ENCODE measurements at regions not wholly inside any gene's neighbourhood (a gene's known extent, or its start where the extent isn't known, plus 50 kb on each side); places are given as distances from the start of the nearest gene placed in this dataset.

DNA sequence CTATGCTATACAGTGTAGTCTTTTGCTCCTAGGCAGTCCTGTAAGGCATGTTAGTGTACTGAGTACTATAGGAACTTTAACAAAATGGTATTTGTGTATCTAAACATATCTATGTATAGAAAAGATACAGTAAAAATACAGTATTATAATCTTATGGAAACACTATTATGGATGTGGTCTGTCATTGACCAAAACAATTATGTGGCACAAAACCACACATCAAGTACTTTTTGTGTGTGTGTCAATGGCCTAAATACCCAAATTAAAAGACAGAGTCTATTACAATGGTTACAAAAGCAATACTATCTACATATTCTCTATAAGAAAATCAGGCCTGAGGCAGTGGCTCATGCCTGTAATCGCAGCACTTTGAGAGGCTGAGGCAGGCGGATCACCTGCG is 610.2 kb upstream of the NDST4 start:
- H3K27me3 ChIP-seq: no peaks in the 10 kb centered on the region
- no peak overlapping the region for H3K4me3 ChIP-seq
- intact Hi-C loops (cut with DNase I; ENCODE audit: low total_unique reads): no loop called here
- TF ChIP-seq, protein P1, sequence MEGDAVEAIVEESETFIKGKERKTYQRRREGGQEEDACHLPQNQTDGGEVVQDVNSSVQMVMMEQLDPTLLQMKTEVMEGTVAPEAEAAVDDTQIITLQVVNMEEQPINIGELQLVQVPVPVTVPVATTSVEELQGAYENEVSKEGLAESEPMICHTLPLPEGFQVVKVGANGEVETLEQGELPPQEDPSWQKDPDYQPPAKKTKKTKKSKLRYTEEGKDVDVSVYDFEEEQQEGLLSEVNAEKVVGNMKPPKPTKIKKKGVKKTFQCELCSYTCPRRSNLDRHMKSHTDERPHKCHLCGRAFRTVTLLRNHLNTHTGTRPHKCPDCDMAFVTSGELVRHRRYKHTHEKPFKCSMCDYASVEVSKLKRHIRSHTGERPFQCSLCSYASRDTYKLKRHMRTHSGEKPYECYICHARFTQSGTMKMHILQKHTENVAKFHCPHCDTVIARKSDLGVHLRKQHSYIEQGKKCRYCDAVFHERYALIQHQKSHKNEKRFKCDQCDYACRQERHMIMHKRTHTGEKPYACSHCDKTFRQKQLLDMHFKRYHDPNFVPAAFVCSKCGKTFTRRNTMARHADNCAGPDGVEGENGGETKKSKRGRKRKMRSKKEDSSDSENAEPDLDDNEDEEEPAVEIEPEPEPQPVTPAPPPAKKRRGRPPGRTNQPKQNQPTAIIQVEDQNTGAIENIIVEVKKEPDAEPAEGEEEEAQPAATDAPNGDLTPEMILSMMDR (IDR thresholded peaks at IDR 0.05): no peak
- TF ChIP-seq POLR2A (IDR thresholded peaks at IDR 0.05): no peak
- H3K4me1 ChIP-seq: no peaks in the 10 kb centered on the region
- H3K36me3 ChIP-seq: no peaks in the 10 kb centered on the region
- DNase-seq: no peak
- H3K9me3 ChIP-seq: no peaks in the 10 kb centered on the region
- H3K27ac ChIP-seq: no peak overlapping the region

DNA sequence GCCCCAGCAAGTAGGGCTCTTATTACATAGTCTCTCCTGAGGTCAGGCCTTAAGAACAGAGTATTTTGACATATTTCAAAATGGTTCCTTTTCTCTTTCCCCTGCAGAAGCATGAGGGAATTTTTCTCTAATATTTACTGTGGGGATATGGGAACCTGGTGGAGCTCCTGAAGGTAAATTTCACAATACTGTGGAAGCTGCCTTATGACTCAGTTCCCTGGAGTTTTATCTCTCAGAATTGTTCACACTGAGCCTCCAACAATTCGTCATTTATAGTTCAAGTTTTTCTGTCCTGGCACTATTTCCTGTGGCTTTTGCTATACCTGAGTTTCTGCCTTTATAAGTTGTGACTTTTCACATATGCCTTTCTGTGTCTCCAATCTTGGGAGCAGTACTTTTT is 607.2 kb upstream of the NDST4 start:
- Histone ChIP-seq H3K27me3 (no peaks in the 10 kb centered on the region), H3K4me3 (no peak overlapping the region), H3K9me3 (no peaks in the 10 kb centered on the region), H3K36me3 (no peaks in the 10 kb centered on the region), H3K4me1 (no peaks in the 10 kb centered on the region), H3K27ac (no peak overlapping the region)
- no peak for DNase-seq
- intact Hi-C loops (cut with DNase I; ENCODE audit: low total_unique reads): no loop called here
- TF ChIP-seq, protein P1 (IDR thresholded peaks at IDR 0.05): no peak
- TF ChIP-seq POLR2A (IDR thresholded peaks at IDR 0.05): no peak

DNA sequence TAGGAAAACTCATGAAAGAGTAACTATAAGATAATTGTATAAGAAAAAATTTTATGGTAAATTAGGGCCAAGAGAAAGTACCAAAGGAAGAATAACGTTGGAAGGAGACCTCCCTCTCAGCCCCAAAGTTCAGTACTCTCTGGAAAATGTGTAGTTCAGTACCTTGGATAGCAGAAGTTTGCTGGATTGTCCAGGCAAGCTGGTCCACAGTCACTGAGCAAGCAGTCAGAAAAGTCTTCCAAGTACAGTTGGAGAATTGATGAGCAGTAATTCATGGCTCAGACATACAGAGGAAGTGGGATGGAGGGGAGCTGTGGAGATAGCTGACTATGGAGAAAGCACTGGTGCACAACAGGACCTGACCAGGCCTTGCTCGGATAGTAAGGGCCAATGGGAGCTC is 598.2 kb upstream of the NDST4 start:
- intact Hi-C loops (cut with DNase I; ENCODE audit: low total_unique reads): no loop called here
- Histone ChIP-seq H3K4me1 (no peaks in the 10 kb centered on the region), H3K4me3 (no peak overlapping the region), H3K27me3 (no peaks in the 10 kb centered on the region), H3K27ac (no peak overlapping the region), H3K36me3 (no peaks in the 10 kb centered on the region), H3K9me3 (no peaks in the 10 kb centered on the region)
- DNase-seq: no peak
- TF ChIP-seq, protein P1 (IDR thresholded peaks at IDR 0.05): no peak
- TF ChIP-seq POLR2A (IDR thresholded peaks at IDR 0.05): no peak

DNA sequence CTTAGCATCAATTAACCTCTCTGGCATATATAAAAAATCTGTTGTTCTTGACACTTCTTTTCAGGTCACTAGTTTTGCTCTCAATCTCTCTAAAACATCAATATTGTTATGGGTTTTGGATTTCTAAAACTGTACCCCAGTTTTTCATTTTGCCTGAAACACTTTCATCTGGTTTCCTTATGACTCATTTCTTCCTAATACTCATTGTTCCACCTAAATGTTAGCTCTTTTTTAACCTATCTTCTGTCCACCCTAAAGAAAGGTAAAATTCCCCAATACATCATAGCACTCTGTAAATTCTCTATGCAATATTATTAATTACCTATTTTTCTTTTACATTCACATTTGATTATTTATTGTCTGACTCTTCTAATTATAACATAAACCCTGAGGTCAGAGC is 575.5 kb upstream of the NDST4 start:
- Histone ChIP-seq H3K36me3 (no peaks in the 10 kb centered on the region), H3K9me3 (no peaks in the 10 kb centered on the region), H3K27me3 (peaks cover 0 to 4% of the 10 kb centered on the region in 2 donors), H3K27ac (no peak overlapping the region), H3K4me3 (no peak overlapping the region), H3K4me1 (no peaks in the 10 kb centered on the region)
- intact Hi-C loops (cut with DNase I; ENCODE audit: low total_unique reads): no loop called here
- no peak for DNase-seq
- TF ChIP-seq POLR2A (IDR thresholded peaks at IDR 0.05): no peak
- TF ChIP-seq, protein P1 (IDR thresholded peaks at IDR 0.05): no peak

DNA sequence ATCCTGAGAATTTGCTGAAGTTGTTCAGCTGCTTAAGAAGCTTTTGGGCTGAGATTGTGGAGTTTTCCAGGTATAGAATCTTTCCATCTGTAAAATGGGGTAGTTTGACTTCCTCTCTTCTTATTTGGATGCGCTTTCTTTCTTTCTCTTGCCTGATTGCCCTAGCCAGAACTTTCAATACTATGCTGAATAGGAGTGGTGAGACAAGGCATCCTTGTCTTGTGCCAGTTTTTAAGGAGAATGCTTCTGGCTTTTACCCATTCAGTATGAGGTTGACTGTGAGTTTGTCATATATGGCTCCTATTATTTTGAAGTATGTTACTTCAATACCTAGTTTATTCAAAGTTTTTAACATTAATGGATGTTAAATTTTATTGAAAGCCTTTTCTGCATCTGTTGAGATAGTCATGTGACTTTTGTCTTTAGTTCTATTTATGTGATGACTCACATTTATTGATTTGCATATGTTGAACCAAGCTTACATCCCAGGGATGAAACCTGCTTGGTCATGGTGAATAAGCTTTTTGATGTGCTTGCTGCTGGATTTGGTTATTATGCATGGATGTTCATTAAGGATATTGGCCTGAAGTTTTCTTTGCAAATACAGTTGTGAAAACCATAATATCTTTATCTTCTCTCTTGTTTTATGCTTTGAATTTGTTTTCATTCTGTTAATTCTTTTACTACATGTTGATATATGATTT is 573.8 kb upstream of the NDST4 start:
- Histone ChIP-seq H3K9me3 (no peaks in the 10 kb centered on the region), H3K4me3 (no peak overlapping the region), H3K4me1 (no peaks in the 10 kb centered on the region), H3K27me3 (peaks cover 0 to 4% of the 10 kb centered on the region in 2 donors), H3K27ac (no peak overlapping the region), H3K36me3 (no peaks in the 10 kb centered on the region)
- no peak for DNase-seq
- intact Hi-C loops (cut with DNase I; ENCODE audit: low total_unique reads): no loop called here
- TF ChIP-seq, protein P1 (IDR thresholded peaks at IDR 0.05): no peak
- TF ChIP-seq POLR2A (IDR thresholded peaks at IDR 0.05): no peak
